Thoracic aorta (tissue), 2 donors: ENCODE measurements at regions not wholly inside any gene's neighbourhood (a gene's known extent, or its start where the extent isn't known, plus 50 kb on each side); places are given as distances from the start of the nearest gene placed in this dataset.
A peak's percentile ranks its signal among the peaks of the same experiment; 100 is the strongest.
"Not testable (repeated sequence)": the region's sequence is repeated elsewhere in the genome, so short reads cannot be mapped to it uniquely, and the experiment has no call there.

Experiments
- ATAC-seq: fragments of 150-250 bp; one replicate; pipeline ENCODE4 v1.8.0; 2017; ENCODE audit warnings: low read depth; ENCODE audit not compliant: insufficient number of reproducible peaks, low FRiP score
- DNase-seq: peaks from one replicate; pipeline ENCODE4 v3.0.0-alpha.2; 2020; ENCODE audit warnings: low spot score
- H3K27ac ChIP-seq, 2 donors: fragments of 200-600 bp; sonication (generic); 1 replicate in 1 of 2; 2 replicates in 1 of 2; pipeline ENCODE4 v1.5.1; 2016; ENCODE audit warnings: mild to moderate bottlenecking in 2 of 2, moderate library complexity in 2 of 2
- H3K27me3 ChIP-seq: fragments of 200-600 bp; sonication (generic); replicated peaks from 2 replicates; pipeline ENCODE4 v1.6.0; 2016; ENCODE audit warnings: mild to moderate bottlenecking; ENCODE audit not compliant: insufficient read depth
- H3K36me3 ChIP-seq: fragments of 200-600 bp; sonication (generic); one replicate; pipeline ENCODE4 v1.5.1; 2016
- H3K4me1 ChIP-seq, 2 donors: fragments of 200-600 bp; sonication (generic); 1 replicate in 1 of 2; 2 replicates in 1 of 2; pipeline versions ENCODE4 v1.5.1 to v1.6.0; 2016; ENCODE audit warnings: low read depth in 2 of 2, mild to moderate bottlenecking in 1 of 2; ENCODE audit not compliant: control insufficient read depth in 1 of 2
- H3K4me3 ChIP-seq: fragments of 200-600 bp; sonication (generic); 2 replicates; pipeline ENCODE4 v1.5.1; 2016; ENCODE audit warnings: mild to moderate bottlenecking
- H3K9me3 ChIP-seq: fragments of 200-600 bp; sonication (generic); 2 replicates; pipeline ENCODE4 v1.5.1; 2016
- CTCF ChIP-seq: fragments of 200-600 bp; sonication (generic); IDR thresholded peaks from one replicate; pipeline ENCODE4 v1.5.1; 2019; ENCODE audit warnings: antibody characterized with exemption

- no peaks in the 10 kb centered on the region for H3K9me3 ChIP-seq
- H3K27me3 ChIP-seq: no peaks in the 10 kb centered on the region
- no peak for ATAC-seq
- peak overlapping the region; percentile 13 for H3K4me3 ChIP-seq
- H3K36me3 ChIP-seq: no peaks in the 10 kb centered on the region
- no peak for TF ChIP-seq CTCF
- H3K4me1 ChIP-seq: peaks cover 0 to 3% of the 10 kb centered on the region in 2 donors
- no peak overlapping the region for H3K27ac ChIP-seq
- no peak for DNase-seq
Measured at GRCh38 chr9:25752398-25752797, 74.2 kb upstream of the TUSC1 start.

DNA sequence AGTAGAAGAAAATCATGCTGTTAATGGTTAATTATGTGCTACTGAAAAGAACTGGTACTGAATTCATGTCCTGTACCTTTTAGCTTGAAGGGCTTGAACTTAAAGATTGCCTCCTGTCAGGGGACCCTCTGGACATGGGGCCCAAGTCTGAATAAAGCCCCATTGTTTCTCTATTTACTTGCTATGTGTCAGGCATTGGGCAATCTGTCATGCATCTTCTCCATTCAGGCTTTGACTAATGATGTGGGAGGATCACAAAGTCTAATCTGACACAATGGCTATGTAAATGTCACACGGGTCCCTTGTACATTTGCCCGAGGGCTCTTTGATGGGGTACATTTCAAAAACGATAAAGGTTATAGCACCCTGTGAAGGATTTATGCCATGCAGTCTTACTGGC lies 64.0 kb upstream of the TUSC1 start:
- no peak overlapping the region for H3K27ac ChIP-seq
- H3K4me3 ChIP-seq: no peak overlapping the region
- DNase-seq (no peak), ATAC-seq (no peak)
- H3K36me3 ChIP-seq: no peaks in the 10 kb centered on the region
- no peak for TF ChIP-seq CTCF
- no peaks in the 10 kb centered on the region for H3K27me3 ChIP-seq
- H3K4me1 ChIP-seq: no peaks in the 10 kb centered on the region
- no peaks in the 10 kb centered on the region for H3K9me3 ChIP-seq

DNA sequence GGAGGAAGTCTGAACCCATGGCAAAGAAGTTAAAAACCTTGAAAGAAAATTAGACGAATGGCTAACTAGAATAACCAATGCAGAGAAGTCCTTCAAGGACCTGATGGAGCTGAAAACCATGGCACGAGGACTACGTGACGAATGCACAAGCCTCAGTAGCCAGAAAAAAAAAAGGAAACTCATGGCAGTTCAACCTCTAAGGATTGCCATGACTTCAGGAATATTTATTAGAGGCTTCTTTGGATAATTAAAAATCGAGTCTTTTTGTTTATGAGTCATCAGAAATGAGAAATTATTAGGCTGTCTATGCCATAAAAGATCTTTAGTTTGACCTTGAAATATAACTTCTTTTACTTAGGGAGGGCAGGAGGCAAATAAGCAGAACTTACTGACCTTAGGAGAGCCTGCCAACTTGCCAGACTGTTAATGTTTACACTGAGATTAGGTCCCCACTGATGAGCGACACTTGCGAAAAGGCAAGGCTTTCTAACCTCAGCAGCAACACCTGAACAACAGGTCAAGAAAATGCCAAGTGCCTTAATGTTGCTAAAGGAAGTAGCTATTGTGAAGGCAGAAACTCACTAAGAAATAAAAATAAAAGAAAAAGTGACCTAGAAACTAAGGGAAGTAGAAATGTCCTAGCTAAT lies 55.2 kb upstream of the TUSC1 start:
- DNase-seq (no peak), ATAC-seq (no peak)
- H3K36me3 ChIP-seq: no peaks in the 10 kb centered on the region
- H3K4me3 ChIP-seq: no peak overlapping the region
- H3K27ac ChIP-seq: no peak overlapping the region
- H3K9me3 ChIP-seq: no peaks in the 10 kb centered on the region
- no peaks in the 10 kb centered on the region for H3K27me3 ChIP-seq
- H3K4me1 ChIP-seq: no peaks in the 10 kb centered on the region
- no peak for TF ChIP-seq CTCF

- DNase-seq, H3K4me1 ChIP-seq, ATAC-seq, H3K27ac ChIP-seq, H3K36me3 ChIP-seq, H3K9me3 ChIP-seq, H3K4me3 ChIP-seq, H3K27me3 ChIP-seq: not testable (repeated sequence)
Measured at GRCh38 chr9:25731895-25732794, 53.9 kb upstream of the TUSC1 start.
